ENCODE measurements at regions not wholly inside any gene's neighbourhood (a gene's known extent, or its start where the extent isn't known, plus 50 kb on each side); places are given as distances from the start of the nearest gene placed in this dataset.

GRCh38 chr11:127649071-127649470 lies 648.5 kb upstream of the KIRREL3 start:
- ChIA-PET POLR2A (no interaction called here), CTCF (no interaction called here)
- BruUV-seq (replicated peaks) = no TSS peak
- H3K9me3 ChIP-seq (replicated peaks; ENCODE audit: control insufficient read depth, insufficient read depth, low read length) = no peaks in the 10 kb centered on the region
- no peak for FAIRE-seq
- DNase-seq (ENCODE audit: low read depth, low spot score) = no peak
- H3K4me3 ChIP-seq (replicated peaks in 1 of 3; ENCODE audit: insufficient read depth in 1 of 3, low read depth in 1 of 3, low read length in 3 of 3) = no peak overlapping the region
- no peaks in the 10 kb centered on the region for H3K36me3 ChIP-seq (ENCODE audit: control insufficient read depth in 2 of 2, extremely low read depth in 1 of 2, insufficient read depth in 2 of 2, low read length in 2 of 2)
- H3K4me1 ChIP-seq (ENCODE audit: control insufficient read depth, extremely low read depth, insufficient read depth, low read length) = peaks cover 15% of the 10 kb centered on the region
- H4K20me1 ChIP-seq (replicated peaks; ENCODE audit: control insufficient read depth, extremely low read depth, insufficient read depth, low read length) = no peaks in the 10 kb centered on the region
- dilution Hi-C loops (cut with MboI; ENCODE audit: extremely low pct_ligation_motif_present, low sequenced_read_pairs) (no loop called here), intact Hi-C loops (cut with micrococcal nuclease) (no loop called here)
- no peak overlapping the region for H2AFZ ChIP-seq (ENCODE audit: low read depth, low read length)
- no peak overlapping the region for H3K9ac ChIP-seq (replicated peaks; ENCODE audit: extremely low read depth, insufficient read depth, low read length)
- H3K79me2 ChIP-seq (ENCODE audit: control insufficient read depth, insufficient read depth, low read length) = no peaks in the 10 kb centered on the region
- H3K27me3 ChIP-seq (ENCODE audit: control insufficient read depth in 2 of 2, insufficient read depth in 2 of 2, low read length in 2 of 2) = no peaks in the 10 kb centered on the region
- TF ChIP-seq GATA2 (IDR thresholded peaks at IDR 0.05; ENCODE audit: insufficient read depth, insufficient read length, low read depth, low read length) (no peak), FOS (IDR thresholded peaks at IDR 0.05; ENCODE audit: borderline replicate concordance, insufficient read depth, low read length) (no peak), CTCF (IDR thresholded peaks at IDR 0.05; ENCODE audit: extremely low read depth in 1 of 2, insufficient read depth in 1 of 2, low read depth in 1 of 2, low read length in 2 of 2) (no peak), POLR2AphosphoS5 (IDR thresholded peaks at IDR 0.05; ENCODE audit: insufficient read depth, low read depth, low read length) (no peak), POLR2A (IDR thresholded peaks at IDR 0.05; ENCODE audit: low read depth, low read length) (no peak), EZH2 (IDR thresholded peaks at IDR 0.05; ENCODE audit: borderline replicate concordance, low read depth, low read length, severe bottlenecking) (no peak), MYC (IDR thresholded peaks at IDR 0.05; ENCODE audit: low read depth, low read length) (no peak), MAX (IDR thresholded peaks at IDR 0.05; ENCODE audit: insufficient read depth, insufficient read length) (no peak)
- H3K4me2 ChIP-seq (ENCODE audit: insufficient read depth, low read length) = no peak overlapping the region
- H3K9me1 ChIP-seq (replicated peaks; ENCODE audit: control insufficient read depth, extremely low read depth, insufficient read depth, low read length) = no peaks in the 10 kb centered on the region
- H3K27ac ChIP-seq (ENCODE audit: insufficient read depth, low read depth, low read length) = no peak overlapping the region

Data from endothelial cell of umbilical vein (primary cell).